D721Med (cell line): ENCODE measurements at regions not wholly inside any gene's neighbourhood (a gene's known extent, or its start where the extent isn't known, plus 50 kb on each side); places are given as distances from the start of the nearest gene placed in this dataset.
"Not testable (repeated sequence)": the region's sequence is repeated elsewhere in the genome, so short reads cannot be mapped to it uniquely, and the experiment has no call there.

Experiments
- DNase-seq: peaks from one replicate; pipeline ENCODE4 v3.0.0; 2011; ENCODE audit warnings: low spot score; ENCODE audit not compliant: insufficient read length
- FAIRE-seq: peaks from 2 replicates; lab custom pipeline; 2011; peaks lifted over from hg19 to GRCh38; lab: Jason Lieb, UNC
- CTCF ChIP-seq: IDR thresholded peaks from 2 replicates; pipeline ENCODE4 v1.5.1; 2012; ENCODE audit warnings: mild to moderate bottlenecking, control low read depth; ENCODE audit not compliant: insufficient read depth; ENCODE audit errors: missing control alignments

GRCh38 chr13:22855926-22856325 is 324.9 kb upstream of the SGCG start:
- DNase-seq (no peak), FAIRE-seq (no peak)
- no peak for TF ChIP-seq CTCF

- FAIRE-seq, DNase-seq: not testable (repeated sequence)
Observed at GRCh38 chr13:22858980-22859379, 321.8 kb upstream of the SGCG start.

GRCh38 chr13:22859411-22859810 is 321.4 kb upstream of the SGCG start:
- not testable (repeated sequence) for FAIRE-seq, DNase-seq

- DNase-seq (no peak), FAIRE-seq (no peak)
- no peak for TF ChIP-seq CTCF
Observed at GRCh38 chr13:22861958-22862466, 318.8 kb upstream of the SGCG start.

GRCh38 chr13:22862478-22862877 is 318.3 kb upstream of the SGCG start:
- no peak for FAIRE-seq
- DNase-seq: no peak
- TF ChIP-seq CTCF: no peak

- no peak for FAIRE-seq
- DNase-seq: no peak
- no peak for TF ChIP-seq CTCF
Observed at GRCh38 chr13:22866221-22866620, 314.6 kb upstream of the SGCG start.

GRCh38 chr13:22871231-22871630 is 309.5 kb upstream of the SGCG start:
- no peak for FAIRE-seq
- DNase-seq: no peak
- no peak for TF ChIP-seq CTCF

- no peak for TF ChIP-seq CTCF
- FAIRE-seq (no peak), DNase-seq (no peak)
Observed at GRCh38 chr13:22874839-22875238, 305.9 kb upstream of the SGCG start.
